Hypothalamus (tissue), 51 donors: ENCODE measurements at regions not wholly inside any gene's neighbourhood (a gene's known extent, or its start where the extent isn't known, plus 50 kb on each side); places are given as distances from the start of the nearest gene placed in this dataset.
"Not testable (repeated sequence)": the region's sequence is repeated elsewhere in the genome, so short reads cannot be mapped to it uniquely, and the experiment has no call there.

Experiments
- DNase-seq, 51 donors: peaks; one replicate each; lab custom pipeline; 2025; lab: John Stamatoyannopoulos, UW

- no peak for DNase-seq
Observed at GRCh38 chr5:110869927-110870326, 131.1 kb downstream of the SLC25A46 start.

DNA sequence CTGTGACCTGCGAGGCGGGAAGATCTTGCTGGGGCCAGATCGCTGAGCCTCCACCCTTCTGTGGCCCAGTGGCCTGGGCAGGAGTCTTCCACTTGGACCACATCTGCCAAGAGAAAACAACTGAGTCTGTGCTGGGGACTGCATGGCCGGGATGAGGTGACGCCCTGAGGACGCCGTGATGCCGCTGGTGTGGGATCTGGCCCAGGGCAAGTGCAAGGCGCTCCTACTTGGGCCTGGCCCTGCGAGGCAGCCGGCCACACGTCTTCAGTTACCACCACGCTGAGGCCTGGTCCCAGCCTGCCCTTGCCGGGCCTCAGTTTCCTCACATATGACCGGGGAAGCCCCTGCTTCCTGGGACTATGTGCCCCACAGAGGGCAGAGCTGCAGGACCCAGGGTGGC lies 133.4 kb downstream of the SLC25A46 start:
- DNase-seq, result no peak

- no peak for DNase-seq
Observed at GRCh38 chr5:110872963-110873362, 134.2 kb downstream of the SLC25A46 start.

DNA sequence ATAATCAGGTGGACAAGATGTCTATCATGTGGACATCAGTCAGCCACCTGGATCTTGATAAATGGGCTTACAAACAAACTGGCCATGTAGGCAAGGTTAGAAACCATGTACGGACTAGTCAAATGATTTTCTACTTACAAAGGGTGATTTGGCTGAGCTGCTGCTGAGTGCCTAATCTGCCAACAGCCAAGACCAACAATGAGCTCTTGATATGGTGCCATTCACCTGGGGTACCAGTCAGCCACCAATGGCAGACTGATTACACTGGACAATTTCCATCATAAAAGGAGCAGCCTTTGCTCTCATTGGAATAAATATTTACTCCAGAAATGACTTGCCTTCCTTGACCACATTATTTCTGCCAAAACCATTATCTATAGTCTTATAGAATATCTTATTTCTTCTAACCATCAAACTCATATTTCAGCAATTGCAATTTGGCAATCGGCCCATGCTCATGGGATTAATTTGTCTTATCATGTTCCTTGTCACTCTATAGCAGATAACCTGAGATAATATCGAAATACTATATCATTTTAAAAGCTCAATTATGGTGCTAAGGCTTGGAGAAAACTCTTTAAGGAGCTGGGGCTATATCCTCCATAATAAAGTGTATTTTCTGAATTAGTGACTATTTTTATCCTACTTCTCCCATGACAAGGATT lies 135.1 kb downstream of the SLC25A46 start:
- no peak for DNase-seq

- DNase-seq, result not testable (repeated sequence)
Observed at GRCh38 chr5:110875115-110875514, 136.3 kb downstream of the SLC25A46 start.

DNA sequence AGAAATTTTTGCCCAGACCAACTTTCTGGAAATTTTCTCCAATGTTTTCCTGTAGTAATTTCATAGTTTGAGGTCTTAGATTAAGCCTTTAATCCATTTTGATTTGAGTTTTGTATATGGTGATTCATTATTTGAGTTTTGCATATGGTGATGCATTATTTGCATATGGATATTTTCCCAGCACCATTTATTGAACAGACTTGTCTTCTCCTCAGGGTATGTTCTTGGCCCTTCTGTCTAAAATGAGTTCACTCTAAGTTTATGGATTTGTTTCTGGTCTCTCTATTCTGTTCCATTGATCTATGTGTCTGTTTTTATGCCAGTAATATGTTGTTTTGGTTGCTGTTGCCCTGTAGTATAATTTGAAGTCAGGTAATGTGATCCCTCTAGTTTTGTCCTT lies 139.3 kb downstream of the SLC25A46 start:
- no peak for DNase-seq

- DNase-seq, result no peak
Observed at GRCh38 chr5:110879675-110880074, 140.9 kb downstream of the SLC25A46 start.

GRCh38 chr5:110880413-110880812 lies 141.6 kb downstream of the SLC25A46 start:
- DNase-seq, result no peak

DNA sequence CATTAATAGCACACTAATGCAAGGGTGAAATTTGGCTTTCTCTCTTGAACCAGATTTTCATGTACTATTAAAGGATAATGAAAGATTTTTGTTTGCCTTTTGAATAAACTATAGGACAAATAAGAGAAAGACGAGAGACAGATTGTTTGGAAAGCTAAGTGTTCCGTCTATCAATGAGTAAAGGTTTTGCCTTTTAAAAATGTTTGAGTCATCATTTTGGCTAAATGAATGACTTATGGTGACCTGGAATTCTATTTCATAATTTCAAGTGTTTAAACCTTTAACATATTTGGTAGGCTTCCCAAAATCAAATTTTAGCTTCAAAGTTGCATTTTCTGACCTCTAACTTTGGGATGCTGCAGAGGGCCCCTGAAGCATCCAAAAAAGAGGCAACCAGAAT lies 145.2 kb downstream of the SLC25A46 start:
- DNase-seq, result no peak

DNA sequence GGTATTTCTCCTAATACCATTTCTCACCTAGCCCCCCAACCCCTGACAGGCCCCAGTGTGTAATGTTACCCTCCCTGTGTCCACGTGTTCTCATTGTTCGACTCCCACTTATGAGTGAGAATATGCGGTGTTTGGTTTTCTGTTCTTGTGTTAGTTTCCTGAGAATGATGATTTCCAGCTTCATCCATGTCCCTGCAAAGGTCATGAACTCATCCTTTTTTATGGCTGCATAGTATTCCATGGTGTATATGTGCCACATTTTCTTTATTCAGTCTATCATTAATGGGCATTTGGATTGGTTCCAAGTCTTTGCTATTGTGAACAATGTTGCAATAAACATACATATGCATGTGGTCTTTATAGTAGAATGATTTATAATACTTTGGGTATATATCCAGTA lies 148.4 kb downstream of the SLC25A46 start:
- DNase-seq, result not testable (repeated sequence)

DNA sequence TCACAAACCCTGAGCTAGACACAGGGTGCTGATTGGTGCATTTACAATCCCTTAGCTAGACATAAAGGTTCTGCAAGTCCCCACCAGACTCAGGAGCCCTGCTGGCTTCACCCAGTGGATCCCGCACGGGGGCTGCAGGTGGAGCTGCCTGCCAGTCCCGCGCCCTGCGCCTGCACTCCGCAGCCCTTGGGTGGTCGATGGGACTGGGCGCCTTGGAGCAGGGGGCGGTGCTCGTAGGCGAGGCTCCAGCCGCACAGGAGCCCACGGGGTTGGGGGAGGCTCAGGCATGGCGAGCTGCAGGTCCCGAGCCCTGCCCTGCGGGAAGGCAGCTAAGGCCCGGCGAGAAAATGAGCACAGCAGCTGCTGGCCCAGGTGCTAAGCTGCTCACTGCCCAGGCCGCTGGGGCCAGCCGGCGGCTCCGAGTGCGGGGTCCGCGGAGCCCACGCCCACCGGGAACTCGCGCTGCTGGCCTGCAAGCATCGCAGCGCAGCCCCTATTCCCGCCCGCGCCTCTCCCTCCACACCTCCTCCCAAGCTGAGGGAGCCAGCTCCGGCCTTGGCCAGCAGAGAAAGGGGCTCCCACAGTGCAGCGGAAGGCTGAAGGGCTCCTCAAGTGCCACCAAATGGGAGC lies 155.2 kb downstream of the SLC25A46 start:
- not testable (repeated sequence) for DNase-seq

DNA sequence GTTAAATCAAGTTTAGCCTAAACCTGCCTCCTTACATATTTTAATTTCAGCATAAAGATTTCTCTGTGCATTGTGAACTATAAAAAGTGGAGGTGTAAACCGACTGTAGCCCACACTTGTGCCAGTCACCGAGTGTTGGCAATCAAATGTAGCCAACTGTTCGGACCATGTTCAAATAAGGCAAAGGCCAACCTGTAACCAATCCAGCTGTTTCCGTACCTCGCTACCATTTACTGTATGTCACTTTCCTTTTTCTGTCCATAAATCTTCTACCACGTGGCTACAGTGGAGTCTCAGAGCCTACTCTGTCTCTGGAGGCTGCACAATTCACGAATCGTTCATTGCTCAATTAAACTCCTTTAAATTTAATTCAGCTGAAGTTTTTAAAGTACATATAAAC lies 156.0 kb downstream of the SLC25A46 start:
- no peak for DNase-seq

DNA sequence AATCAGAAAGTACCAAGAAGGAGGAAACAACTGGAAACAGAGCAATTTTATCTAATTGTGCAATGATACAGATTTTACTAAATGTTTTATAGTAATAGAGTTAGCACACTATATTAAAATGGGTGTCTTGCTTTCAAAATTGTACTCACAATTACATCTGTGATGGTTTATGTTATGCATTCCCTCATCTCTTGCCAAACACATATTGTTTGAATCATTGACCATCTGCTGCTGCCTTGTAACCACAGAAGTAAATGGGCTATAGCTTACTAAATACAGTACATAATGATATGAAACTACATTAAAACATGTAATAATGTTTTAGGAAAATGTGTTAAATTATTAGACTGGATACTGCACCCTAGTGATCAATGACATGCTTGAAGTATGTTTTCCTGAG lies 158.1 kb downstream of the SLC25A46 start:
- no peak for DNase-seq

DNA sequence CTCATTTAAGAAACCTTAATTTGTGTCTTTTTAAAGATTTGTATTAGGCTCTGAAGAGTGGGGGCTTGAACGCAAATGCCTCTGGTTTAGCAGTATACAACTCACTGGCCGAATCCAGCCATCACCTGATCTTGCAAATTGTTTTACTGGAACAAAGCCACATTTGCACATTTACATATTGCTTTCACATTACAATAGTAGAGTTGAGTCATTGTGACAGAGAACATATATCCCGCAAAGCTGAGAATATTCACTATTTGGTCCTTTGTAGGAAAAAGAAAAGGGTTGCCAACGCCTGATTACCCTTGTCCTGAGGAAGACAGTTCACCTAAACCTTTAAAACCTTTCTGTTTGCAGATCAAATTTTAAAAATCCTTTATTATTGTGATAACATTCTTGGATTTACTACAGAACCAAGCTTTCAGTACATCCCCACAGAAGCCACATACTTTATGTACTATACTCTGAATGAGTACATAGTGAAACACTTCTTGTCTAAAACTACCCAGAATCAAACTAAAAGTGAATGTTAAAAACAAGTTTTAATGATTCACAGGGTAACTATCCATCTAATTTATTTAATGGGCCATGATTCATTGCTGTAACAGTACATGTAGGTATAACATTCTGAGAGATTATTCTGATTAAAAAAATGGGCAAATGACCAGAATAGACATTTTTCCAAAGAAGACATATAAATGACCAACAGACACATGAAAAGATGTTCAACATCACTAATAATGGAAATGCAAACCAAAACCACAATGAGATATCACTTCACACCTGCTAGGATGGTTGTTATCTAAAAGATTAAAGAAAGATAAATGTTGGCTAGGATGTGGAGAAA lies 161.0 kb downstream of the SLC25A46 start:
- DNase-seq, result no peak

GRCh38 chr5:110900829-110901228 lies 162.0 kb downstream of the SLC25A46 start:
- no peak for DNase-seq

GRCh38 chr5:110903966-110904365 lies 165.2 kb downstream of the SLC25A46 start:
- no peak for DNase-seq

DNA sequence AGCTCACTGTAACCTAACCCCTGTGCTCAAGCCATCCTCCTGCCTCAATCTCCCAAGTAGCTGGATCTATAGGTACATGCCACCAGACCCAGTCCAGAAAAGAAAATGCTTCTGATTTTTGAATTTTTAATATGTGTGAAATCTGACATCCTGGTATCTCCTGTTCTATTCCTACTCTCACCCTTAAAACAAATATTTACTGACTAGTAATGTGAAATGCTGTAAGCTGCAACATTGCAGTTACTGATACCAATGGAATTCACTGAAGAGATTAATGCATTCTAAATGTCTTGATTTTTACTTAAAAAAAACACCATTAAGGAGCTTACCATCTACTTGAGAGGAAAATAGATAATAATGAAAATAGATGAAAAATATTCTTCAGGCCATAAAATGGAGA lies 162.7 kb upstream of the TSLP start:
- DNase-seq, result no peak

GRCh38 chr5:110909415-110909814 lies 162.1 kb upstream of the TSLP start:
- no peak for DNase-seq

DNA sequence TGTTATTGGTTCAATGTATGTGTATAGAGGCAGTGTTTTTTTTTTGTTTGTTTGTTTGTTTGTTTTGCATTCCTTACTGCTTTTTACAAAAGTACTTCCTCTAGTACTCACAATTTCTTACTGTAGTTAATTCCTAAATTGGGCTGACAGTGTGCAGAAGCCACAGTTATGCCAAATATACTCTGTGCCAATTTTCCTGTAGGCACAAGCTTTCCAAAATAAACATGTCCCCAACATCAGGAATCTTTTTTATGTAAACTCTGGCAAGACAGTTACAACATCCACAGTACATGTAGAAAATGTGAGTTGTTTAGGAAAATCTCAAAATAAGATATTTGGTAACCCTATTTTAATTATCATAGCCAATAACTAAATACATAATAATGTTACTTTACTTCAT lies 161.6 kb upstream of the TSLP start:
- DNase-seq, result no peak

DNA sequence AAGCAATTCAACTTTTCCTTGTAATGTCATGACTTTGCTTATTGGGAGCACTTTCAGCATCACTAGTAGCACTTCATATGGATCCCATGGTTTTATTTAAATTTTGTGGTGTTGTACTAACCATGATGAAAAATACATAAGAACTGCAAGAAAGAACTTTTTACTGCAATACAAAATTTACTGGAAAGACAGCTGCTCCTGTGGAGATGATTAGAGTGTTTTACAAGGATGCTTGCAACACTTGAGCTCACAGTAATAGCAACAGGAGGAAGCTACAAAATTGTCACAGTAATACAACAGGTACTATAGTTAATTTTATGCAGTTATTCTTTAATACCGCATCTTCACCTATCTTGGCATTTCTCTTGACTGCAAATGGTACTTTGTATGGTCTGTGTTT lies 158.3 kb upstream of the TSLP start:
- DNase-seq, result no peak

DNA sequence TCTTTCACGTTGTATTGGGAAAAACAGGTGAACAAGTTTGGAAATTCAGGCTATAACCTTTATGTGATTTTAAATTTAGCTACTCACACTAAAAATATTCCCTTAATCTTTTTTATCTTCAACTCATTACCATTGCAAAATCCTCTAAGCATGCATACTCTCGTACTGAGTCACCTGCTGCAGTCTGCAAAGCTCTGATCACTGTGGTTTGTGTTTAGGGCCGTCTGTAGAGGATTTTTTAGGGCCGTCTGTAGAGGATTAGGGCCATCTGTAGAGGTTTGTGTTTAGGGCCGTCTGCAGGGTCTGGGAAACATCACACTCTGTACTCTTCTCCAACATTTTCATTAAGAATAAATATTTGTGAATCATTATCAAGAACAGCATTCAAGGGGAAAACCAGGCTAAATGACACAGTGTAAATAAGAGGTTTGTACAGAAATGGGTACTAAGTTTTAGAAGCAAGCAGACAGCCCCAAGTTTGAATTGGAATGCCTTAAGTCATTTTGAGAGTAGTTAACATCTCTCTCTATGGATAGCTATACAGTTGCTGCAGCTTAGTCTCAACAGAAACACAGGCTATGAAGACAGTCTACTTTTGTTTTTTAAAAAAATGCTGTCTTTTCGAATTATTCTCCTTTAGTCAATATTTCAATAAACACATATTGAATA lies 155.0 kb upstream of the TSLP start:
- peak in 1 of 51 donors; percentile 22 for DNase-seq
